Activated naive CD8-positive, alpha-beta T cell treated with anti-CD3 and anti-CD28 coated beads for 36 hours (primary cell): ENCODE measurements at regions not wholly inside any gene's neighbourhood (a gene's known extent, or its start where the extent isn't known, plus 50 kb on each side); places are given as distances from the start of the nearest gene placed in this dataset.
"Not testable (repeated sequence)": the region's sequence is repeated elsewhere in the genome, so short reads cannot be mapped to it uniquely, and the experiment has no call there.

Experiments
- DNase-seq: peaks from one replicate; pipeline ENCODE4 v3.0.0; 2021
- H3K27ac Mint-ChIP-seq: one replicate; pipeline ENCODE4 v1.8.0; 2022; ENCODE audit warnings: mild to moderate bottlenecking, moderate library complexity, mixed read lengths
- H3K27me3 Mint-ChIP-seq: one replicate; pipeline ENCODE4 v1.8.0; 2022; ENCODE audit warnings: mild to moderate bottlenecking, mixed read lengths
- H3K36me3 Mint-ChIP-seq: one replicate; pipeline ENCODE4 v1.8.0; 2021; ENCODE audit warnings: mild to moderate bottlenecking, mixed read lengths
- H3K4me1 Mint-ChIP-seq: one replicate; pipeline ENCODE4 v1.8.0; 2021; ENCODE audit warnings: mixed read lengths
- H3K4me3 Mint-ChIP-seq: one replicate; pipeline ENCODE4 v1.8.0; 2022; ENCODE audit warnings: mild to moderate bottlenecking, moderate library complexity, mixed read lengths
- H3K9me3 Mint-ChIP-seq: one replicate; pipeline ENCODE4 v1.8.0; 2022; ENCODE audit warnings: mixed read lengths

GRCh38 chr14:38931969-38932652 lies 170.9 kb downstream of the SEC23A start:
- H3K27me3 Mint-ChIP-seq, result peaks cover 5% of the 10 kb centered on the region
- H3K4me3 Mint-ChIP-seq, result no peak overlapping the region
- peaks cover 2% of the 10 kb centered on the region for H3K9me3 Mint-ChIP-seq
- H3K36me3 Mint-ChIP-seq, result no peaks in the 10 kb centered on the region
- no peak for DNase-seq
- H3K4me1 Mint-ChIP-seq, result no peaks in the 10 kb centered on the region
- H3K27ac Mint-ChIP-seq, result no peak overlapping the region

- H3K4me3 Mint-ChIP-seq, result no peak overlapping the region
- no peaks in the 10 kb centered on the region for H3K9me3 Mint-ChIP-seq
- H3K27ac Mint-ChIP-seq, result no peak overlapping the region
- H3K4me1 Mint-ChIP-seq, result no peaks in the 10 kb centered on the region
- peaks cover 5% of the 10 kb centered on the region for H3K27me3 Mint-ChIP-seq
- no peaks in the 10 kb centered on the region for H3K36me3 Mint-ChIP-seq
- DNase-seq, result no peak
These were observed 172.1 kb downstream of the SEC23A start for GRCh38 chr14:38930898-38931297.

- Mint-ChIP-seq H3K36me3 (no peaks in the 10 kb centered on the region), H3K27me3 (no peaks in the 10 kb centered on the region), H3K27ac (no peak overlapping the region), H3K4me3 (no peak overlapping the region), H3K9me3 (no peaks in the 10 kb centered on the region), H3K4me1 (no peaks in the 10 kb centered on the region)
- DNase-seq, result no peak
These were observed 173.0 kb downstream of the SEC23A start for GRCh38 chr14:38930022-38930421.

- no peaks in the 10 kb centered on the region for H3K36me3 Mint-ChIP-seq
- H3K9me3 Mint-ChIP-seq, result no peaks in the 10 kb centered on the region
These were observed 173.6 kb downstream of the SEC23A start for GRCh38 chr14:38929416-38929815.

GRCh38 chr14:38921893-38922292 lies 181.1 kb downstream of the SEC23A start:
- not testable (repeated sequence) for H3K4me1 Mint-ChIP-seq, H3K9me3 Mint-ChIP-seq, H3K36me3 Mint-ChIP-seq, H3K27ac Mint-ChIP-seq, DNase-seq, H3K27me3 Mint-ChIP-seq, H3K4me3 Mint-ChIP-seq

More at GRCh38 chr14:38929416-38929815, 173.6 kb downstream of the SEC23A start:
- Mint-ChIP-seq H3K27me3 (no peaks in the 10 kb centered on the region), H3K4me1 (no peaks in the 10 kb centered on the region), H3K27ac (no peak overlapping the region), H3K4me3 (no peak overlapping the region)
- DNase-seq, result no peak

- Mint-ChIP-seq H3K27ac (no peak overlapping the region), H3K9me3 (peaks cover 1% of the 10 kb centered on the region), H3K4me3 (no peak overlapping the region), H3K27me3 (peaks cover 6% of the 10 kb centered on the region), H3K36me3 (no peaks in the 10 kb centered on the region), H3K4me1 (no peaks in the 10 kb centered on the region)
- DNase-seq, result no peak
These were observed 187.9 kb downstream of the SEC23A start for GRCh38 chr14:38915125-38915524.

- H3K4me3 Mint-ChIP-seq, result no peak overlapping the region
- H3K27me3 Mint-ChIP-seq, result peaks cover 12% of the 10 kb centered on the region
- no peaks in the 10 kb centered on the region for H3K36me3 Mint-ChIP-seq
These were observed 192.9 kb downstream of the SEC23A start for GRCh38 chr14:38910092-38910491.

GRCh38 chr14:38904959-38905358 lies 198.1 kb downstream of the SEC23A start:
- Mint-ChIP-seq H3K9me3 (no peaks in the 10 kb centered on the region), H3K27ac (no peak overlapping the region), H3K4me3 (no peak overlapping the region), H3K4me1 (no peaks in the 10 kb centered on the region), H3K27me3 (peaks cover 9% of the 10 kb centered on the region), H3K36me3 (no peaks in the 10 kb centered on the region)
- no peak for DNase-seq

More at GRCh38 chr14:38910092-38910491, 192.9 kb downstream of the SEC23A start:
- DNase-seq, result no peak
- H3K9me3 Mint-ChIP-seq, result no peaks in the 10 kb centered on the region
- no peak overlapping the region for H3K27ac Mint-ChIP-seq
- H3K4me1 Mint-ChIP-seq, result no peaks in the 10 kb centered on the region

GRCh38 chr14:38901791-38902190 lies 201.2 kb downstream of the SEC23A start:
- Mint-ChIP-seq H3K27ac (no peak overlapping the region), H3K4me3 (no peak overlapping the region), H3K36me3 (no peaks in the 10 kb centered on the region), H3K4me1 (no peaks in the 10 kb centered on the region), H3K27me3 (peaks cover 6% of the 10 kb centered on the region), H3K9me3 (no peaks in the 10 kb centered on the region)
- no peak for DNase-seq

- Mint-ChIP-seq H3K27me3 (peaks cover 3% of the 10 kb centered on the region), H3K27ac (no peak overlapping the region), H3K4me3 (no peak overlapping the region), H3K36me3 (no peaks in the 10 kb centered on the region), H3K4me1 (no peaks in the 10 kb centered on the region), H3K9me3 (no peaks in the 10 kb centered on the region)
- DNase-seq, result no peak
These were observed 202.1 kb downstream of the SEC23A start for GRCh38 chr14:38900887-38901286.

- H3K4me3 Mint-ChIP-seq, result no peak overlapping the region
- no peak for DNase-seq
- H3K27ac Mint-ChIP-seq, result no peak overlapping the region
- H3K36me3 Mint-ChIP-seq, result no peaks in the 10 kb centered on the region
- no peaks in the 10 kb centered on the region for H3K4me1 Mint-ChIP-seq
- H3K9me3 Mint-ChIP-seq, result no peaks in the 10 kb centered on the region
- peaks cover 14% of the 10 kb centered on the region for H3K27me3 Mint-ChIP-seq
These were observed 215.3 kb downstream of the SEC23A start for GRCh38 chr14:38887696-38888095.

- no peaks in the 10 kb centered on the region for H3K9me3 Mint-ChIP-seq
- H3K4me3 Mint-ChIP-seq, result no peak overlapping the region
- no peak for DNase-seq
- H3K36me3 Mint-ChIP-seq, result no peaks in the 10 kb centered on the region
- peaks cover 19% of the 10 kb centered on the region for H3K27me3 Mint-ChIP-seq
- H3K4me1 Mint-ChIP-seq, result no peaks in the 10 kb centered on the region
- no peak overlapping the region for H3K27ac Mint-ChIP-seq
These were observed 218.9 kb downstream of the SEC23A start for GRCh38 chr14:38884109-38884508.

GRCh38 chr14:38883127-38883526 lies 219.9 kb downstream of the SEC23A start:
- Mint-ChIP-seq H3K27ac (no peak overlapping the region), H3K27me3 (peaks cover 15% of the 10 kb centered on the region)

GRCh38 chr14:38882533-38882932 lies 220.5 kb downstream of the SEC23A start:
- Mint-ChIP-seq H3K4me1 (no peaks in the 10 kb centered on the region), H3K4me3 (no peak overlapping the region), H3K36me3 (no peaks in the 10 kb centered on the region), H3K27me3 (peaks cover 12% of the 10 kb centered on the region), H3K27ac (no peak overlapping the region), H3K9me3 (no peaks in the 10 kb centered on the region)
- DNase-seq, result no peak

More at GRCh38 chr14:38883127-38883526, 219.9 kb downstream of the SEC23A start:
- DNase-seq, result no peak
- Mint-ChIP-seq H3K4me3 (no peak overlapping the region), H3K4me1 (no peaks in the 10 kb centered on the region), H3K9me3 (no peaks in the 10 kb centered on the region), H3K36me3 (no peaks in the 10 kb centered on the region)

GRCh38 chr14:38880643-38881524 lies 222.2 kb downstream of the SEC23A start:
- H3K4me3 Mint-ChIP-seq, result no peak overlapping the region
- no peaks in the 10 kb centered on the region for H3K4me1 Mint-ChIP-seq
- no peak overlapping the region for H3K27ac Mint-ChIP-seq
- no peaks in the 10 kb centered on the region for H3K36me3 Mint-ChIP-seq
- no peak for DNase-seq
- no peaks in the 10 kb centered on the region for H3K9me3 Mint-ChIP-seq
- peaks cover 12% of the 10 kb centered on the region for H3K27me3 Mint-ChIP-seq
